ENCODE measurements at regions not wholly inside any gene's neighbourhood (a gene's known extent, or its start where the extent isn't known, plus 50 kb on each side); places are given as distances from the start of the nearest gene placed in this dataset.

GRCh38 chr19:30269638-30270037, 102.5 kb upstream of the ZNF536 start:
- TF ChIP-seq JUND (IDR thresholded peaks at IDR 0.05; ENCODE audit: low read depth), result no peak
- DNase-seq (ENCODE audit: low read depth in 1 of 2, low spot score in 1 of 2), result no peak
- in situ Hi-C loops (cut with HindIII; ENCODE audit: low pct_unique_long_range_greater_than_20kb, low sequenced_read_pairs), result no loop called here

- no peak for DNase-seq (ENCODE audit: low read depth in 1 of 2, low spot score in 1 of 2)
- in situ Hi-C loops (cut with HindIII; ENCODE audit: low pct_unique_long_range_greater_than_20kb, low sequenced_read_pairs), result no loop called here
- TF ChIP-seq JUND (IDR thresholded peaks at IDR 0.05; ENCODE audit: low read depth), result no peak
Observed at GRCh38 chr19:30271816-30272215, 100.4 kb upstream of the ZNF536 start.

- no peak for DNase-seq (ENCODE audit: low read depth in 1 of 2, low spot score in 1 of 2)
- in situ Hi-C loops (cut with HindIII; ENCODE audit: low pct_unique_long_range_greater_than_20kb, low sequenced_read_pairs), result no loop called here
- no peak for TF ChIP-seq JUND (IDR thresholded peaks at IDR 0.05; ENCODE audit: low read depth)
Observed at GRCh38 chr19:30272554-30272953, 99.6 kb upstream of the ZNF536 start.

- no peak for TF ChIP-seq JUND (IDR thresholded peaks at IDR 0.05; ENCODE audit: low read depth)
- DNase-seq (ENCODE audit: low read depth in 1 of 2, low spot score in 1 of 2), result no peak
- in situ Hi-C loops (cut with HindIII; ENCODE audit: low pct_unique_long_range_greater_than_20kb, low sequenced_read_pairs), result no loop called here
Observed at GRCh38 chr19:30273184-30273583, 99.0 kb upstream of the ZNF536 start.

GRCh38 chr19:30274987-30275386, 97.2 kb upstream of the ZNF536 start:
- TF ChIP-seq JUND (IDR thresholded peaks at IDR 0.05; ENCODE audit: low read depth), result no peak
- in situ Hi-C loops (cut with HindIII; ENCODE audit: low pct_unique_long_range_greater_than_20kb, low sequenced_read_pairs), result no loop called here

GRCh38 chr19:30276011-30276882, 95.9 kb upstream of the ZNF536 start:
- TF ChIP-seq JUND (IDR thresholded peaks at IDR 0.05; ENCODE audit: low read depth), result no peak
- DNase-seq (ENCODE audit: low read depth in 1 of 2, low spot score in 1 of 2), result no peak
- in situ Hi-C loops (cut with HindIII; ENCODE audit: low pct_unique_long_range_greater_than_20kb, low sequenced_read_pairs), result no loop called here

More at GRCh38 chr19:30274987-30275386, 97.2 kb upstream of the ZNF536 start:
- no peak for DNase-seq (ENCODE audit: low read depth in 1 of 2, low spot score in 1 of 2)

- in situ Hi-C loops (cut with HindIII; ENCODE audit: low pct_unique_long_range_greater_than_20kb, low sequenced_read_pairs), result no loop called here
- DNase-seq (ENCODE audit: low read depth in 1 of 2, low spot score in 1 of 2), result no peak
- TF ChIP-seq JUND (IDR thresholded peaks at IDR 0.05; ENCODE audit: low read depth), result no peak
Observed at GRCh38 chr19:30276883-30277280, 95.3 kb upstream of the ZNF536 start.

GRCh38 chr19:30277941-30278881, 94.0 kb upstream of the ZNF536 start:
- in situ Hi-C loops (cut with HindIII; ENCODE audit: low pct_unique_long_range_greater_than_20kb, low sequenced_read_pairs), result no loop called here
- no peak for DNase-seq (ENCODE audit: low read depth in 1 of 2, low spot score in 1 of 2)
- TF ChIP-seq JUND (IDR thresholded peaks at IDR 0.05; ENCODE audit: low read depth), result no peak

GRCh38 chr19:30278882-30279254, 93.3 kb upstream of the ZNF536 start:
- DNase-seq (ENCODE audit: low read depth in 1 of 2, low spot score in 1 of 2), result no peak
- in situ Hi-C loops (cut with HindIII; ENCODE audit: low pct_unique_long_range_greater_than_20kb, low sequenced_read_pairs), result no loop called here
- no peak for TF ChIP-seq JUND (IDR thresholded peaks at IDR 0.05; ENCODE audit: low read depth)

GRCh38 chr19:30280018-30280417, 92.2 kb upstream of the ZNF536 start:
- in situ Hi-C loops (cut with HindIII; ENCODE audit: low pct_unique_long_range_greater_than_20kb, low sequenced_read_pairs), result no loop called here
- no peak for TF ChIP-seq JUND (IDR thresholded peaks at IDR 0.05; ENCODE audit: low read depth)

GRCh38 chr19:30281906-30282305, 90.3 kb upstream of the ZNF536 start:
- DNase-seq (ENCODE audit: low read depth in 1 of 2, low spot score in 1 of 2), result no peak
- no peak for TF ChIP-seq JUND (IDR thresholded peaks at IDR 0.05; ENCODE audit: low read depth)
- in situ Hi-C loops (cut with HindIII; ENCODE audit: low pct_unique_long_range_greater_than_20kb, low sequenced_read_pairs), result no loop called here

More at GRCh38 chr19:30280018-30280417, 92.2 kb upstream of the ZNF536 start:
- DNase-seq (ENCODE audit: low read depth in 1 of 2, low spot score in 1 of 2), result no peak

- DNase-seq (ENCODE audit: low read depth in 1 of 2, low spot score in 1 of 2), result no peak
- no peak for TF ChIP-seq JUND (IDR thresholded peaks at IDR 0.05; ENCODE audit: low read depth)
- in situ Hi-C loops (cut with HindIII; ENCODE audit: low pct_unique_long_range_greater_than_20kb, low sequenced_read_pairs), result no loop called here
Observed at GRCh38 chr19:30283556-30283955, 88.6 kb upstream of the ZNF536 start.

GRCh38 chr19:30284209-30284608, 88.0 kb upstream of the ZNF536 start:
- no peak for DNase-seq (ENCODE audit: low read depth in 1 of 2, low spot score in 1 of 2)
- no peak for TF ChIP-seq JUND (IDR thresholded peaks at IDR 0.05; ENCODE audit: low read depth)
- in situ Hi-C loops (cut with HindIII; ENCODE audit: low pct_unique_long_range_greater_than_20kb, low sequenced_read_pairs), result no loop called here

Measured in T47D (cell line).